ENCODE measurements at regions not wholly inside any gene's neighbourhood (a gene's known extent, or its start where the extent isn't known, plus 50 kb on each side); places are given as distances from the start of the nearest gene placed in this dataset.

- TF ChIP-seq EZH2phosphoT487 (IDR thresholded peaks at IDR 0.05; ENCODE audit: borderline replicate concordance), result no peak
- TF ChIP-seq CTCF (conservative IDR thresholded peaks at IDR 0.05; ENCODE audit: low read length), result no peak
Observed at GRCh38 chr21:27817074-27817473, 850.2 kb upstream of the ADAMTS5 start.

Measured in Loucy (cell line).